ENCODE measurements at regions not wholly inside any gene's neighbourhood (a gene's known extent, or its start where the extent isn't known, plus 50 kb on each side); places are given as distances from the start of the nearest gene placed in this dataset.

DNA sequence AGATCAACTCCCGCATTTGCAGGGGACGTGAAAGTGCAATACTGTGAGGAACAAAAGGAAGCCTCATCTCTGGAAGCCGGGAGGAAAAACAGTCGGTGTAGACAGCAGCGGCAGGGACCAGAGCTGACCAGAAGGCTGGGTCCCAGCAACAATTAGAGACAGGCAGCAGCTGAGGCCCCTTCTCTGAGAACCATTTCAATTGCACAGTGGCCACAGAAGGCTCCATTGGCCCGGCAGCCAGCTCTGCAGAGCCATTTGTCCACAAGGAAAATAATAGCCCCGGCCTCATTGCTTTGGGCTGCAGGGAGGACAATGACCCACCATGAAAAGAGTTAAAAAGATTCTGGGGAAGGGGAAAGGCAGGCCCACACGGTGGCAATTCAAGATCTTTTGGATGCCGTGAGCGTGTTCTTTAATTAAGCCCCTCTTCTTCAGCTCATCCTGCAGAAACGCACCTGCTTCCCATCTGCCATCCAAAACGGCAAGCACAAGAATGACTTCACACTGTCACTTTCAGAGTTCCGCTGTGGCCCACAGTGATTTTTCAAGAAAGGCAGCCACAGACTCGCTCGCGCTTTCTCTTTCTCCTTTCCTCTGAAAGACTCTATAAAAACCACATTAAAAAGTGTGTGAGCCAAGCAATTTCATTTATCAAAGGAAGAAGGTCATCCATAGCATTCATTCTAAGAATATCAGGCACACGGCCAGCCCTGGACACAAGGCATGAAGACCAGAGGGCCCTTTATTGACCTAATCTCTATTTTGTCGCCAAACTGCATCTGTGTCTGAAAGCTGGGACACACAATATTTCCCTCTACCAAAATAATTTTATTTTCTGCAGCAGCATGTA, 293.6 kb downstream of the SOX11 start:
- TF ChIP-seq, protein P1, sequence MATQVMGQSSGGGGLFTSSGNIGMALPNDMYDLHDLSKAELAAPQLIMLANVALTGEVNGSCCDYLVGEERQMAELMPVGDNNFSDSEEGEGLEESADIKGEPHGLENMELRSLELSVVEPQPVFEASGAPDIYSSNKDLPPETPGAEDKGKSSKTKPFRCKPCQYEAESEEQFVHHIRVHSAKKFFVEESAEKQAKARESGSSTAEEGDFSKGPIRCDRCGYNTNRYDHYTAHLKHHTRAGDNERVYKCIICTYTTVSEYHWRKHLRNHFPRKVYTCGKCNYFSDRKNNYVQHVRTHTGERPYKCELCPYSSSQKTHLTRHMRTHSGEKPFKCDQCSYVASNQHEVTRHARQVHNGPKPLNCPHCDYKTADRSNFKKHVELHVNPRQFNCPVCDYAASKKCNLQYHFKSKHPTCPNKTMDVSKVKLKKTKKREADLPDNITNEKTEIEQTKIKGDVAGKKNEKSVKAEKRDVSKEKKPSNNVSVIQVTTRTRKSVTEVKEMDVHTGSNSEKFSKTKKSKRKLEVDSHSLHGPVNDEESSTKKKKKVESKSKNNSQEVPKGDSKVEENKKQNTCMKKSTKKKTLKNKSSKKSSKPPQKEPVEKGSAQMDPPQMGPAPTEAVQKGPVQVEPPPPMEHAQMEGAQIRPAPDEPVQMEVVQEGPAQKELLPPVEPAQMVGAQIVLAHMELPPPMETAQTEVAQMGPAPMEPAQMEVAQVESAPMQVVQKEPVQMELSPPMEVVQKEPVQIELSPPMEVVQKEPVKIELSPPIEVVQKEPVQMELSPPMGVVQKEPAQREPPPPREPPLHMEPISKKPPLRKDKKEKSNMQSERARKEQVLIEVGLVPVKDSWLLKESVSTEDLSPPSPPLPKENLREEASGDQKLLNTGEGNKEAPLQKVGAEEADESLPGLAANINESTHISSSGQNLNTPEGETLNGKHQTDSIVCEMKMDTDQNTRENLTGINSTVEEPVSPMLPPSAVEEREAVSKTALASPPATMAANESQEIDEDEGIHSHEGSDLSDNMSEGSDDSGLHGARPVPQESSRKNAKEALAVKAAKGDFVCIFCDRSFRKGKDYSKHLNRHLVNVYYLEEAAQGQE (IDR thresholded peaks at IDR 0.05; ENCODE audit: insufficient read depth in 1 of 2, low read depth in 2 of 2, low read length in 2 of 2), result no peak
- no peak for TF ChIP-seq SIN3A (IDR thresholded peaks at IDR 0.05; ENCODE audit: borderline replicate concordance, insufficient read depth, low read length)
- TF ChIP-seq TAF1 (IDR thresholded peaks at IDR 0.05; ENCODE audit: borderline replicate concordance, insufficient read depth, low read length), result no peak
- no peak for TF ChIP-seq POLR2AphosphoS5 (IDR thresholded peaks at IDR 0.05; ENCODE audit: low read depth, low read length)

All from PFSK-1 (cell line).